Mucosa of descending colon (tissue), 3 donors: ENCODE measurements at regions not wholly inside any gene's neighbourhood (a gene's known extent, or its start where the extent isn't known, plus 50 kb on each side); places are given as distances from the start of the nearest gene placed in this dataset.

Experiments used
- ATAC-seq: fragments of 200-7000 bp; cut with Tn5 transposase; one replicate; pipeline ENCODE4 v1.9.1; 2020; ENCODE audit warnings: mild to moderate bottlenecking, moderate library complexity
- DNase-seq, 3 donors: peaks; one replicate each; pipeline ENCODE4 v3.0.0-alpha.2; 2020
- H3K36me3 ChIP-seq: fragments of 200-600 bp; one replicate; pipeline ENCODE4 v1.8.0; 2021; ENCODE audit warnings: low read depth, mild to moderate bottlenecking
- H3K4me1 ChIP-seq: fragments of 200-600 bp; one replicate; pipeline ENCODE4 v1.8.0; 2021; ENCODE audit warnings: low read depth, mild to moderate bottlenecking
- H3K4me3 ChIP-seq: fragments of 200-600 bp; one replicate; pipeline ENCODE4 v1.8.0; 2021; ENCODE audit warnings: mild to moderate bottlenecking
- H3K9me3 ChIP-seq: fragments of 200-600 bp; one replicate; pipeline ENCODE4 v1.8.0; 2021; ENCODE audit warnings: mild to moderate bottlenecking
- intact Hi-C, 2 donors: fragments of 100-400 bp; cut with DNase I in 1 of 2; cut with micrococcal nuclease in 1 of 2; formaldehyde crosslinking; loops; one replicate each; pipeline versions ENCODE4 v1.11.0 to v1.11.1; 2022; cut with DNase I, micrococcal nuclease
- TF ChIP-seq, protein P1 (sequence below): fragments of 200-600 bp; IDR thresholded peaks from one replicate; pipeline ENCODE4 v1.8.0; 2022; ENCODE audit warnings: antibody characterized with exemption, mild to moderate bottlenecking
- donor health status: DM: no; HTN: no; CAD: no; lungs with moderate emphysema.
- donor health status: DM: no; HTN: no; CAD: no.
- donor health status: DM: no; HTN: yes; CAD: no.

DNA sequence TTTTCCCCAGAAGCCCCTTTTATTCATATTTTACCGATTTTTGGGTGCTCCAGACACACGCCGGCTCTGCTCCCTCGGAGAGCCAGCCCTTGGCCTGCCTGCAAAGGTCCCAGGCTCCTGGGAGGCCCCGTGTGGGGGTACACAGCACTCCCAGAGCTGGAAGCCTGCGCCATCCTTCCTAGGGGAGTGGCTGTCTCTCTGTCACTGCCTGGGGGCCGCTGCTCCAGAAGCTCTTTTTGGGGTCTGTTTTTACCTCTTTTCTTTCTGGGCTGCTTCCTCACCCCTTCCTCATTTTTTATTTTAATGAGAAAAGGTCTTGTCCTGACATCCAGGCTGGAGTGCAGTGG is 119.1 kb upstream of the COL5A1 start:
- ATAC-seq (no peak), DNase-seq (no peak)
- intact Hi-C loops, result no loop called here
- H3K4me1 ChIP-seq, result no peaks in the 10 kb centered on the region
- no peaks in the 10 kb centered on the region for H3K36me3 ChIP-seq
- TF ChIP-seq, protein P1, sequence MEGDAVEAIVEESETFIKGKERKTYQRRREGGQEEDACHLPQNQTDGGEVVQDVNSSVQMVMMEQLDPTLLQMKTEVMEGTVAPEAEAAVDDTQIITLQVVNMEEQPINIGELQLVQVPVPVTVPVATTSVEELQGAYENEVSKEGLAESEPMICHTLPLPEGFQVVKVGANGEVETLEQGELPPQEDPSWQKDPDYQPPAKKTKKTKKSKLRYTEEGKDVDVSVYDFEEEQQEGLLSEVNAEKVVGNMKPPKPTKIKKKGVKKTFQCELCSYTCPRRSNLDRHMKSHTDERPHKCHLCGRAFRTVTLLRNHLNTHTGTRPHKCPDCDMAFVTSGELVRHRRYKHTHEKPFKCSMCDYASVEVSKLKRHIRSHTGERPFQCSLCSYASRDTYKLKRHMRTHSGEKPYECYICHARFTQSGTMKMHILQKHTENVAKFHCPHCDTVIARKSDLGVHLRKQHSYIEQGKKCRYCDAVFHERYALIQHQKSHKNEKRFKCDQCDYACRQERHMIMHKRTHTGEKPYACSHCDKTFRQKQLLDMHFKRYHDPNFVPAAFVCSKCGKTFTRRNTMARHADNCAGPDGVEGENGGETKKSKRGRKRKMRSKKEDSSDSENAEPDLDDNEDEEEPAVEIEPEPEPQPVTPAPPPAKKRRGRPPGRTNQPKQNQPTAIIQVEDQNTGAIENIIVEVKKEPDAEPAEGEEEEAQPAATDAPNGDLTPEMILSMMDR, result no peak
- no peaks in the 10 kb centered on the region for H3K9me3 ChIP-seq
- H3K4me3 ChIP-seq, result no peak overlapping the region

DNA sequence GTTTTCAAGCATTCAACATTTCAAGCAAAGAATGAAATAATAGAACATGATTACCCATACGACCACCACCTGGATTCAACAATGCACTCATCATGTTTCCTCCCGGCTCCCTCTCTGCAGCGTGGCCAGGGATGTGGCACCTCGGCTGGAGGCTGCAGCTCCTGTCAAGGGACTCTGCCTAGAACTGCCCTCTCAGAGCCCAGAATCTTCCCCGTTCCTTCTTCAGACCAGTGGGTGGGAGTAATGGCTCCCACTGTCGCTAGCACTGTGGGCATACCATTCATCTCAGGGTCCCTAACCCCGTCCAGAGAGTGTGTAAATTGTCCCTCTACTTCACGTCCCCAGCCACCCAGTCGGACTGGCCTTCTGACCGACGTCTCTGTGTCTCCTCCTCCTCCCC is 118.6 kb upstream of the COL5A1 start:
- TF ChIP-seq, protein P1, result no peak
- H3K4me3 ChIP-seq, result no peak overlapping the region
- ATAC-seq (no peak), DNase-seq (no peak)
- H3K9me3 ChIP-seq, result no peaks in the 10 kb centered on the region
- H3K4me1 ChIP-seq, result no peaks in the 10 kb centered on the region
- H3K36me3 ChIP-seq, result no peaks in the 10 kb centered on the region
- intact Hi-C loops, result no loop called here

DNA sequence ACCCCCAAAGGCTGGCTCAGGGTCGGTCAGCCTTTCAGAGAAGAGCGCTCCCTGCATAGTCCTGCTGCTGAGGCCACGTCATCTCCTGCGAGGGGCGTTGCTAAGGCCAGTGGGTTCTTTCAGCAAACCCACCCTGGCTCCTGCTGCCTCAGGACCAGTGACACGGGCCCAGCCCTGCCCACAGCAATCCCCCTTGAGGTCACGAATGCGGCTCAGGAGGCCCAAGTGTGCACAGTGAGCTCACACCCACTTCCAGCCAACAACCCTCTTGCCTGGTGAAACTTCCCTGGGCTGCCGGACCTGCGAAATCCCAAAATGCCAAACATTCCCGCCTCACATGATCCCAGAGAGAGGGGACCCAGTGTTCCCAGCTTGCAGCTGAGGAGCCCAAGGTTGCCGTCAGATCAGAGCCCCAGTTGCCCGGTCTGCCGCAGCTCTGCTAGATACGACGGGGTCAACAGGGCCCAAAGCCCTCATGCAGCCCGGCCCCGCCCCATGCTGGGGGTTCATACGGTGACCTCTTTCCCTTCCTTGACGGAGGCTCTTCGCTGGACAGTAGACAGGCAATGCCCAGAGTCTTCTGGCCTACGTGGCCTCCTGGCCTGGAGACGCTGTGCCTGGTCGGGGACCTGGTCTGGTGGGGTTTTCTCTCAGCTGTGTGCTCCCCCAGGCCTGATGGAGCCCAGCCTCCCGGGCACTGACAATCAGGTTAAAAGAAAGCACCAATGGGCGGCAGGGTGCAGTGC is 116.4 kb upstream of the COL5A1 start:
- Histone ChIP-seq H3K9me3 (no peaks in the 10 kb centered on the region), H3K4me3 (no peak overlapping the region), H3K4me1 (no peaks in the 10 kb centered on the region), H3K36me3 (no peaks in the 10 kb centered on the region)
- ATAC-seq, result no peak
- no peak for DNase-seq
- intact Hi-C loops, result no loop called here
- TF ChIP-seq, protein P1, result no peak

DNA sequence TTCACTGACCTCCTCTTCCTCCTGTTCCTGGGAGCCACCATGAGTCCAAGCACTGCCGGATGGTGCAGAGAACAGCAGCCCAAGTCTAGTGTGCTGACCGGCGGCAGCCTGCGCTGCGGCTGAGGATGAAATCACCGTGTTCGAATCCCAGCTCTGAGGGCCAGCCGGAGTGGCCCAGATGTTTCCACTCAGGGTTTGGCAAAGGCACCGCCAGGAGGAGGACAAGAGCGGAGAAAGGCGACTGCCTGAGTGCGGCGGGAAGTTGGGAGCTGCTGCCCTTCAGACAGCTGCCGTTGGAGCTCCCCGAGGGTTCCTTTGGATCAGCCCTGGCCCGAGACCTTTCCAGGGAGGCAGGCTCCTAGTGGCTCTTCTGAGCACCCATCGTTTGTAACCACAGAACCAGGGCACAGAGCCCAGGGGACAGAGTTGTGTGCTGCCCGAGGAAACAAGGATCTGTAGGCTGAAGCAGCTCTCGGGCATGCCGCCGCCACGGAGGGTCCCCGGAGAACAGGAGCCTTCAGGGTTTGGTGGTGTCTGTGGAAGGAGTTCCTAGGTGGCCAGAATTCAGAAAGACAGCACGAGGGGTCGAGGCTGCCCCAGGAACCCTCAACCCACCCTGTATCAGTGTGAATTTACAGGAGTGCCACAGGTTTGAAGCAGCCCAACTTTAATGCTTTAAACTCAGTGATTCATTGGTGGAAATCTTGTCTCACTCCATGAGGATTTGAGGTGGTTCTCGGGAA is 115.6 kb upstream of the COL5A1 start:
- peak in 1 of 3 donors; percentile 26 for DNase-seq
- peak; percentile 36 for ATAC-seq
- TF ChIP-seq, protein P1, result no peak
- no peaks in the 10 kb centered on the region for H3K4me1 ChIP-seq
- no peaks in the 10 kb centered on the region for H3K9me3 ChIP-seq
- no peaks in the 10 kb centered on the region for H3K36me3 ChIP-seq
- no peak overlapping the region for H3K4me3 ChIP-seq
- intact Hi-C loops, result no loop called here

DNA sequence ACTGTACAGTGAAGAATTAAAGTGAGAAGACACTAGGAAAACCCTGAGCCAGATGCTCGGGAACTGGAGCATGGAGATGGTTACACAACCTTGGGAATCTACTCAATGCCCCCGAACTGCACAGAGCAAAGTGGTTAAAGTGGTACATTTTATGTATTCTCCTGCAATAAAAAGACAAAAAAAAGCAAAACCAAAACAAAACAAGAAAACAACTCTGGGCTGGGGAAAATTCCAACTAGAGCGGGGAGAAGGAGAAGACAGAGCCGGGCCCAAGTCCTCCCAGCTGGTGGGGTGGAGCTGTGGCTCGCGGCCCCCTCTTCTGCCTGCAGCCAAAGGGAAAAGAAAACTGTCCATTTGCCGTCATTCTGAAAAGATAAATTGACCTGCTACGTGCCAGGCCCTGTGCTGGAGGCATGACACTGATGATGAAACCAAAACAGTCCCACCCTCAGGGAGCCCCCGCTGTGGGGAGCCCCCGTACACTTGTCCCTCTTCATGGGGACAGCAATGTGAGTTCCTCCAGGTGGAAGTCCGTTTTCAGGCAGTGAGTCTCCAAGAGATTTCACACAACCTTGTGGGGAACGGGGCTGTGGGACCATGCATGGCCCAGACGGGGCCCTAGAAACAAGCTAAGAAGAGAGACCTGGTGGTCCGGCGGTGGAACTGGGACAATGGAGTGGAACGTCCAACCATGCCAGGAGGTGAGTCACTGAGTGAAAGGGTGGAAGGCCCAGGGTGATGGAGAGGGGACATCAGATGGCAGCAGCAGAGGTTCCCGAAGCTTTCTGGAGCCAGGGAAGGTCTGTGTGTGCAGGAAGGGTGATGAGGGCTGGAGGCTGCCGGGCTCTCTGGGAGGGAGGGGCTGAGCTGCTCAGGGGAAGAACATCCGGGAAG is 114.8 kb upstream of the COL5A1 start:
- Histone ChIP-seq H3K4me1 (no peaks in the 10 kb centered on the region), H3K4me3 (no peak overlapping the region), H3K36me3 (no peaks in the 10 kb centered on the region), H3K9me3 (no peaks in the 10 kb centered on the region)
- ATAC-seq (peak; percentile 31), DNase-seq (no peak)
- intact Hi-C loops, result no loop called here
- TF ChIP-seq, protein P1, result no peak
